Suprapubic skin (tissue), 4 donors: ENCODE measurements at regions not wholly inside any gene's neighbourhood (a gene's known extent, or its start where the extent isn't known, plus 50 kb on each side); places are given as distances from the start of the nearest gene placed in this dataset.

ENCODE experiments used
- DNase-seq, 2 donors: peaks; one replicate each; pipeline ENCODE4 v3.0.0-alpha.2; 2019; ENCODE audit warnings: low spot score in 2 of 2
- H3K27ac ChIP-seq: fragments of 200-600 bp; sonication (generic); one replicate; pipeline ENCODE4 v1.5.1; 2019
- H3K27me3 ChIP-seq: fragments of 200-600 bp; sonication (generic); one replicate; pipeline ENCODE4 v1.5.1; 2019
- H3K36me3 ChIP-seq: fragments of 200-600 bp; sonication (generic); one replicate; pipeline ENCODE4 v1.5.1; 2019
- H3K4me1 ChIP-seq: fragments of 200-600 bp; sonication (generic); one replicate; pipeline ENCODE4 v1.5.1; 2019
- H3K4me3 ChIP-seq: fragments of 200-600 bp; sonication (generic); one replicate; pipeline ENCODE4 v1.5.1; 2019; ENCODE audit warnings: mild to moderate bottlenecking
- H3K9me3 ChIP-seq: fragments of 200-600 bp; sonication (generic); one replicate; pipeline ENCODE4 v1.5.1; 2019
- EP300 ChIP-seq: sonication (generic); formaldehyde crosslinking; IDR thresholded peaks from one replicate; pipeline ENCODE4 v1.6.1; 2017; ENCODE audit warnings: antibody characterized with exemption
- POLR2A ChIP-seq, 2 donors: fragments of 450-650 bp; IDR thresholded peaks; one replicate each; pipeline ENCODE4 v1.6.1; 2017; ENCODE audit warnings: antibody characterized with exemption in 2 of 2, mild to moderate bottlenecking in 2 of 2, moderate library complexity in 2 of 2
- POLR2AphosphoS5 ChIP-seq, 3 donors: sonication (generic); formaldehyde crosslinking; IDR thresholded peaks; one replicate each; pipeline ENCODE4 v1.6.1; 2017; ENCODE audit warnings: antibody characterized with exemption in 3 of 3
- WGBS: methylation state at CpG from one replicate; pipeline ENCODE4 v1.1.5; 2018; 5-methylcytosine and 5-hydroxymethylcytosine counted together
- TF ChIP-seq, protein P1 (sequence below), 2 donors: fragments of 200-600 bp in 1 of 2; fragments of 450-650 bp in 1 of 2; sonication (generic) in 1 of 2; IDR thresholded peaks; one replicate each; pipeline ENCODE4 v1.5.1; 2016 to 2019; ENCODE audit warnings: antibody characterized with exemption in 2 of 2, mild to moderate bottlenecking in 1 of 2, moderate library complexity in 1 of 2

DNA sequence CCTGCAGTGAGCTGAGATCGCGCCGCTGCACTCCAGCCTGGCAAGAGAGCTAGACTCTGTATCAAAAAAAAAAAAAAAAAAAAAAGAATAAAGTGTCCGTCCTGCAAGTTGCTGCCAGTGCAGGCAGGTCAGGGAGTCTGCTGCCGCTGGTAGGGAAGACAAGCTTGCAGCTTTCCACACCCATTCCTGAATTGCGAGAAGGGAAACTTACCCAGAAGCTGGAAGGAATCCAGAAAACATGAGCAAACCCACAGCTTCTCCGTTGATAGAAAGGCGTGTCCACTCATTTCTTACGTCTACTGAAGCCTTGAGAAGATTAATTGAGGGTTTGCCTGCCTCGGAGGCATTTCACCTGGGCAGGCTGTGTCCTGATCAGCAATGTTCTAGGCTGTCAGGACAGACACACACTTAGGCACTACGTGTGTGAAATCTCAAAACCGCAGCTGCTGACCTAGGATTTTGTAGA, 61.6 kb upstream of the DSP start:
- WGBS = 33% methylated on average over 10 of the region's 12 CpGs
- no peak for DNase-seq
- Histone ChIP-seq H3K4me1 (peaks cover 6% of the 10 kb centered on the region), H3K9me3 (no peaks in the 10 kb centered on the region), H3K4me3 (peak overlapping the region; percentile 18), H3K36me3 (no peaks in the 10 kb centered on the region), H3K27ac (peak overlapping the region; percentile 86), H3K27me3 (no peaks in the 10 kb centered on the region)
- TF ChIP-seq POLR2AphosphoS5 (IDR thresholded peaks at IDR 0.05) = peak in 2 of 3 donors; percentile 49 to 77
- TF ChIP-seq EP300 = no peak

DNA sequence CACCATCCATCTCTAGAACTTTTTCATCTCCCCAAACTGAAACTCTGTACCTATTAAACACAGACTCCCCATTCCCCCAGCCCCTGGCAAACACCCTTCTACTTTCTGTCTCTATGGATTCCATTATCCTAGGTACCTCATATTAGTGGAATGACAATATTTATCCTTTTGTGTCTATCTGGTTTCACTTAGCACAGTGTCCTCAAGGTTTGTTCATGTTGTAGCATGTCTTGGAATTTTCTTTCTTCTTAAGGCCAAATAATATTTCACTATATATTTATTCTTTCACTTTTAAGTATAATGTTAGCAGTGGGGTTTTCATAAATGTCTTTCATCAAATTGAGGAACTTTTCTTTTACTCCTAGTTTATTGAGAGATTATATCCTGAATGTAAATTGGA, 56.8 kb upstream of the DSP start:
- Histone ChIP-seq H3K36me3 (no peaks in the 10 kb centered on the region), H3K27ac (no peak overlapping the region), H3K9me3 (no peaks in the 10 kb centered on the region), H3K4me1 (peaks cover 4% of the 10 kb centered on the region), H3K4me3 (no peak overlapping the region), H3K27me3 (no peaks in the 10 kb centered on the region)
- TF ChIP-seq POLR2AphosphoS5 (IDR thresholded peaks at IDR 0.05) = no peak
- DNase-seq = no peak

DNA sequence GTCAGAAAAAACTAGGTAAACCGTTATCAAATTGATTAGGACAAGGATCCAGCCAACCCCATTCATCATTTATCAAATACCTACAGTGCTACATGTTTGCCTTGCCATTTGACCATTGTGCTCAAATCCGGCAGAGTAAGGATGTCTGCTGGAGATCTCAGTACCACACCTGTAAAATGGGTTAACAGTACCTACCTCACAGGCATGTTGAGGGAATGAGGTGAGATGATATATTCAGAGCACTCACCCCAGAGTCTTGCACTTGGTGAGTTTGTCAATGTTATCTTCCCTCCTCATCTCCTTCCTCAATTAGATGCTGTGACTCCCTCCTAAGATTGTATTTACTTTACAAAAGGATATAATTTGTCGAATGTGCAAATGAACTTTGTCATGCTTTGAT, 54.5 kb upstream of the DSP start:
- WGBS = 88% methylated on average over 3 of the region's 3 CpGs
- DNase-seq = no peak
- no peak overlapping the region for H3K4me3 ChIP-seq
- TF ChIP-seq POLR2A (IDR thresholded peaks at IDR 0.05) = no peak
- TF ChIP-seq EP300 = no peak
- no peak for TF ChIP-seq POLR2AphosphoS5 (IDR thresholded peaks at IDR 0.05)
- TF ChIP-seq, protein P1, sequence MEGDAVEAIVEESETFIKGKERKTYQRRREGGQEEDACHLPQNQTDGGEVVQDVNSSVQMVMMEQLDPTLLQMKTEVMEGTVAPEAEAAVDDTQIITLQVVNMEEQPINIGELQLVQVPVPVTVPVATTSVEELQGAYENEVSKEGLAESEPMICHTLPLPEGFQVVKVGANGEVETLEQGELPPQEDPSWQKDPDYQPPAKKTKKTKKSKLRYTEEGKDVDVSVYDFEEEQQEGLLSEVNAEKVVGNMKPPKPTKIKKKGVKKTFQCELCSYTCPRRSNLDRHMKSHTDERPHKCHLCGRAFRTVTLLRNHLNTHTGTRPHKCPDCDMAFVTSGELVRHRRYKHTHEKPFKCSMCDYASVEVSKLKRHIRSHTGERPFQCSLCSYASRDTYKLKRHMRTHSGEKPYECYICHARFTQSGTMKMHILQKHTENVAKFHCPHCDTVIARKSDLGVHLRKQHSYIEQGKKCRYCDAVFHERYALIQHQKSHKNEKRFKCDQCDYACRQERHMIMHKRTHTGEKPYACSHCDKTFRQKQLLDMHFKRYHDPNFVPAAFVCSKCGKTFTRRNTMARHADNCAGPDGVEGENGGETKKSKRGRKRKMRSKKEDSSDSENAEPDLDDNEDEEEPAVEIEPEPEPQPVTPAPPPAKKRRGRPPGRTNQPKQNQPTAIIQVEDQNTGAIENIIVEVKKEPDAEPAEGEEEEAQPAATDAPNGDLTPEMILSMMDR (IDR thresholded peaks at IDR 0.05) = no peak
- H3K36me3 ChIP-seq = no peaks in the 10 kb centered on the region
- no peaks in the 10 kb centered on the region for H3K4me1 ChIP-seq
- H3K27ac ChIP-seq = no peak overlapping the region
- no peaks in the 10 kb centered on the region for H3K9me3 ChIP-seq
- no peaks in the 10 kb centered on the region for H3K27me3 ChIP-seq

DNA sequence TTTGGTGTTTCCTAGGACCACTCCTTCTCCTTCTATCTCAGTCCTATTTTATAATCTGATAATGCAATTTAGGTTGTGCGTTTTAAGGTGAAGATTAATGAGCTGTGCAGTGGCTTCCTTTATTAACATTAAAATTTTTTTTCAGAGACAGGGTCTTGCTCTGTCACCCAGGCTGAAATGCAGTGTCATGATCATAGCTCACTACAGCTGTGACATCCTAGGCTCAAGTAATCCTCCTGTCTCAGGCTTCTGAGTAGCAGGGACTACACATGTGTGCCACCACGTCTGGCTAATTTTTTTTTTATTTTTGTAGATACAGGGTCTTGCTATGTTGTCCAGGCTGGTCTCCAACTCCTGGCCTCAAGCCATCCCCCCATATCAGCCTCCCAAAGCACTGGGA, 53.0 kb upstream of the DSP start:
- WGBS = 63% methylated on average over 2 of the region's 2 CpGs
- H3K36me3 ChIP-seq = no peaks in the 10 kb centered on the region
- no peaks in the 10 kb centered on the region for H3K27me3 ChIP-seq

DNA sequence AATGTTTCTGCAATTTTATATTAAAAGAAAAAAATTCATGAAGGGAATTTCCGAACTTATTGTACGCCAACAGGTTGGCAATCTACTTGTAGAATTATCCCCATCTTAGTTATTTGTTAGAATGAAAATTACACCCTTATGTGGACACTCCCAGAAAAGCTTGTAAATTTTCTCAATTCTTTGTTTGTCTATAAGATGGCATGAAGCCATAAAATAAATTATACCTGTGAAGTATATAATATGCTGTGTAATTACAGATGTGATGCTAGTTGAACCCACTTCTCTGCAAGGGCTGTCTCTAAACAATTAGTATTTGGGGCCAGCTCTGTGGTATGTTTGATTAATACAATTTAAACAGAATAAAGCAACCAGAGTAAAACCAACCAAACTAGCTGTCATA, 52.1 kb upstream of the DSP start:
- WGBS = 54% methylated on average over 2 of the region's 2 CpGs
- no peaks in the 10 kb centered on the region for H3K36me3 ChIP-seq
- no peaks in the 10 kb centered on the region for H3K4me1 ChIP-seq
- H3K27ac ChIP-seq = no peak overlapping the region
- H3K4me3 ChIP-seq = no peak overlapping the region
- no peaks in the 10 kb centered on the region for H3K9me3 ChIP-seq
- H3K27me3 ChIP-seq = no peaks in the 10 kb centered on the region
- TF ChIP-seq POLR2AphosphoS5 (IDR thresholded peaks at IDR 0.05) (no peak), POLR2A (IDR thresholded peaks at IDR 0.05) (no peak), EP300 (no peak)
- TF ChIP-seq, protein P1 (IDR thresholded peaks at IDR 0.05) = no peak
- DNase-seq = no peak

More for the DNA sequence above, 53.0 kb upstream of the DSP start:
- no peaks in the 10 kb centered on the region for H3K9me3 ChIP-seq
- no peak overlapping the region for H3K4me3 ChIP-seq
- H3K27ac ChIP-seq = no peak overlapping the region
- no peak for TF ChIP-seq POLR2A (IDR thresholded peaks at IDR 0.05)
- TF ChIP-seq POLR2AphosphoS5 (IDR thresholded peaks at IDR 0.05) = no peak
- no peak for TF ChIP-seq EP300
- TF ChIP-seq, protein P1 (IDR thresholded peaks at IDR 0.05) = no peak
- no peak for DNase-seq
- no peaks in the 10 kb centered on the region for H3K4me1 ChIP-seq
